Left renal cortex interstitium (tissue), 4 donors: ENCODE measurements at regions not wholly inside any gene's neighbourhood (a gene's known extent, or its start where the extent isn't known, plus 50 kb on each side); places are given as distances from the start of the nearest gene placed in this dataset.
"Not testable (repeated sequence)": the region's sequence is repeated elsewhere in the genome, so short reads cannot be mapped to it uniquely, and the experiment has no call there.

Experiments used
- DNase-seq, 4 donors: peaks; one replicate each; pipeline ENCODE4 v3.0.0-alpha.2; 2013; ENCODE audit warnings: low read depth in 4 of 4, low spot score in 2 of 4, missing footprints in 1 of 4

DNA sequence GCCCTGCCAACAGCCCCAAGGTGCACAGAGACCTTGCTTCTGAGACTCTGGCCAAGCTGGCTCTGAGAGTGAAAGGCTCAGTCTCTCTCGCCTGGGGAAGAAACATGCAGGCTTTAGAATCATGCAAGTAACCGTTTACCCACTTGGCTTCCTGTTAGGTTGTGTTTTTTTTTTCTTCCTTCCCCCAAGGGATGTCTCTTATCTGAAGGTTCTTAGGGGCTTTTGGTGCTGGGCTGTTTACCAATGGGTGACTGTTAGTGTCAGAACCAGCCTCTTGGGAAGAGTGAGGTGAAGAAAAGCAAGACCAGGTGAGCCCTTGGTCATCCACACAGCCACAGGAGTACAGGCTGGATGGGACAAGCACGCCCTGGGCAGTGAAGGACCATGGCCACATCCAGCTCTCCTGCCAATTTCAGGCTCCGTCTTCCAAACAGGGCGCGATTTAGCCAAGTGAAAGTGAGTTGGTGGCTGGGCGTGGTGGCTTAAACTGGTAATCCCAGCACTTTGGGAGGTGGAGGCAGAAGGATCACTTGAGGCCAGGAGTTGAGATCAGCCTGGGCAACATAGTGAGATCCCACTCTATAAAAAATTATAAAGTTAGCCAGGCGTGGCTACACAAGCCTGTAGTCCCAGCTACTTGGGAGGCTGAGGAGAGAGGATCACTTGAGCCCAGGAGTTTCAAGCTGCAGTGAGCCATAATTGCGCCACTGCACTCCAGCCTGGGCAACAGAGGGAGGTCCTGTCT is 76.3 kb upstream of the CUX1 start:
- no peak for DNase-seq

DNA sequence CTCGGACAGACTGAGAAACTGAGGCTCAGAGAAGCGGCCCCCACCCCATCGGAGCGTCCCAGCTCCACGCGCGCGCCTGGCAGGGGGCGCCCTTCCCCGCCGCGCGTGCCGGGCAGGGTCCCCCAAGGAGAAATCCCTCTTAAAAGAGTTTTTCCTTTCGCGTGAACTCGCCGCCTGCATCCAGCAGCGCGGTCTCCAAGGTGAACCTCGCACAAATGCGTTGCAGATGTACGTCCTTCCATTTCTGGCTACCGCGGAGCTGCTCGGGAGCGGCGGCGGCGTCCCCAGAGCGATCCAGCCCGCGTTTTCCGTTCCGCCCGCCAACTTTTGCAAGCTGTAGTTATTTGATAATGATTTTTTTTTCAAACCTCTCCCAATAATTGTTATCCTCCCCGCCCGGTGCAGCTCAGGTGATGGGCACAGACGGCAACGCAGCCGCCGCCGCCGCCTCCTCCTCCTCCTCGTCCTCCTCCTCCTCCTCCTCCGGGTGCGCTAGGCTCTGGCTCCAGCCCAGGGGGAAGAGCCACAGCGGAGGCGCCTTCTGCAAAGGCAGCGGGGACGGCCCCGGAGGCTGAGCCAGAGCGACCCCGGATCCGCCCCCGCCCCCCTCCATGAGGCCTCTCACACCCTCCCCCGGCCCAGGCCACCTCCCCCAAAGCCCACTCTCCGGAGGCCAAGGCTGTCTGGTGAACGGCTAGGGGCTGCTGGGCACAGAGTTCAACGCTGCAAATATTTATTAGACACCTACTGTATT is 74.0 kb upstream of the CUX1 start:
- DNase-seq: peak in 1 of 4 donors; percentile 54

GRCh38 chr7:101743995-101744360 is 73.4 kb upstream of the CUX1 start:
- no peak for DNase-seq

DNA sequence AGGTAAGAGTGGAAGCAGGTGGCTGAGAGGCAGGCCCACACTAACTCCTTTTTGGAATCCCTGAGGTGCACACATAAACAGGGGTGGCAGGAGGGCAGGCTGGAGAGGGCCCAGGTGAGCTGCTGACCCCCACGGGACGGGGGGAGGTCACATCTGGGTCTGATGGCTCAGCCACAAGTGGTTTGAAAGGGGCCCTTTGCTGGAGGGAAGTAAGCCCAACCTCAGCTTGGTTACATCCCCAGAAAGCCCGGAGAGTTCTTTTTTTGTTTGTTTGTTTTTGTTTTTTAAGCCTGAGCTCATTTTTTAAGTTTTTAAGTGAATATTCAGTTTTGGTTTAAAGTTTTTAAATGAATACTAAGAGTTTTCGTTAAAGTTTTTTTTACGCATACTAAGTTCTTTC is 72.8 kb upstream of the CUX1 start:
- DNase-seq: no peak

DNA sequence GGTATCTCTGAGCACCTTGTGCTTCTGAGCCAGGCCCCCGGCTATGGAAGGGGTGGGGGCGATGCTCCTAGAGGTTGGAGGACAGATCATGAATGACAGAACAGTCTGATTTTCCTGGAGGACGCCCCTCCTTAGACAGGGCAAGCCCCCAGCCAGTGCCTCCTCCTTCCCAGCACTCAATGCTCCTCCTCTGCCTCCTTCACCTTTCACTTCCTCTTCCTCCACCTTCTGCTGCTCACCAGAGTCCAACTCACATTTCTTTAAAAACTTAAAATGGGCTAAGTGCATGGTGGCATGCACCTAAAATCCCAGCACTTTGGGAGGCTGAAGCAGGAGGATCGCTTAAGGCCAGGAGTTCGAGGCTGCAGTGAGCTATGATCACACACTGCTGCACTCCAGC is 71.1 kb upstream of the CUX1 start:
- DNase-seq: no peak

DNA sequence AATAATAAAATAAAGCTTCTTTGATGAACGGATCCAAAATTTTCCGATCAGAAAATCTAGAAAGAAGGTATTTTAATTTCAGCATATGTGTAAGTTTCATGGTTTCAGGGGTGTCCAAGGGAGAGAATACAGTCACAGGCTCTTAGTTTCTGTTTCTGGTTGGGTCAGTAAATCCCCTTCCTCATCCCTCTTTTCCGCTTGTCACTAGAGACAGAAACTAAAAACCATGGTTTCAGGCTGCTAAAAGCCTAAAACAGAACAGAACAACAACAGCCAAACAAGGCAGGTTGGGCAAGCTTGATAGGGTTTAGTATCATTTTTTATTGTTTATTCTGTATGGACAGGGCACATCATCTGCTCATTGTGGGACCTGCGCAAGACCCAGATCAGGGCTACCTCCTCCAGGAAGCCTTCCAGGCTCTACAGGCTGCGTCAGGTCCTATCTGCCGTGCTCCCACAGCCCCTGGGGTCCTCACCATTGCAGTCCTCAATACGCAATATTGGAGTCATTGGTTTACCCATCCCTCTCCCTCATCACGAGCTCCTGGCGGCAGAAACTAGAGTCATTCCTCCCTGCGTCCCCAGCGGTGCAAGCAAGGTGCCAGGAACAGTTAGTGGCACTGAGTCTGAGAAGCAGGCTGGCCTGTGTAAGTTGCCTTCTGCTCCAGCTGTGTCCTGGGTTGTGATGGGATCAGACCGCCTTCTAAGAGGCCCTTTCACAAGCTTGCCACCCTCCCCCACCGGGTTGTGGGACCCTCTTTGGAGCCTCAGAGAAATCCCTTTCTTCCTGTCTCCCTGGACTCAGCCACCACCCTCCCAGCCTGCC is 70.2 kb upstream of the CUX1 start:
- DNase-seq: no peak

DNA sequence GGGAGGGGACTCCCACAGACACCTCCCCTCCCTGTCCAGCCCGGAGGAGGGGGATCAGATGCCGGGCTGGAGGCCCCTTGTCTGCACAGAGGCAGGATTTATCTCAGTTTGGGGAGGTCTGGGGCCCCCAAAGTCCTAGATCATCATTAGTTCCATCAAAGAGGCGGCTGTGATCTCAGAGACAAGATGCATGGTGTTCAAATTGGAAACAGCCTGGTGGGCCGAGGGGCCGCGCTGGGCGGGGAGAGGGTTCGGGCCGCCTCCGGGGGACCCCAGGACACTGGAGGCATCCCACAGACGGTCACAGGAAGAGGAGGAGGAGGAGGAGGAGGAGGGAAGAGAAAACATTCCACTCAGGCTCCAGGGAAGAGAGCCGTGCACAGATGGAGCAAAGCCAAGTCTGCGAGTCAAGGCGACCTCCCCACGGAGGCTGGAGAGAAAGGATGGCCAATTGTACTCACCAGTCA is 69.5 kb upstream of the CUX1 start:
- peak in 1 of 4 donors; percentile 62 for DNase-seq

- DNase-seq: no peak
Observed at GRCh38 chr7:101749891-101750290, 67.5 kb upstream of the CUX1 start.

- no peak for DNase-seq
Observed at GRCh38 chr7:101753316-101753715, 64.1 kb upstream of the CUX1 start.

GRCh38 chr7:101754424-101755159 is 62.8 kb upstream of the CUX1 start:
- peak in 1 of 4 donors; percentile 54 for DNase-seq

GRCh38 chr7:101757879-101758278 is 59.5 kb upstream of the CUX1 start:
- DNase-seq: no peak

- not testable (repeated sequence) for DNase-seq
Observed at GRCh38 chr7:101758519-101758918, 58.9 kb upstream of the CUX1 start.

- no peak for DNase-seq
Observed at GRCh38 chr7:101764221-101764620, 53.2 kb upstream of the CUX1 start.

- no peak for DNase-seq
Observed at GRCh38 chr7:101767544-101767943, 49.9 kb upstream of the CUX1 start.
